Left ventricle myocardium superior (tissue), 1 donor: ENCODE measurements at regions not wholly inside any gene's neighbourhood (a gene's known extent, or its start where the extent isn't known, plus 50 kb on each side); places are given as distances from the start of the nearest gene placed in this dataset.

ENCODE experiments used
- ATAC-seq: fragments of 200-7000 bp; cut with Tn5 transposase; one replicate; pipeline ENCODE4 v1.9.1; 2020; ENCODE audit warnings: mild to moderate bottlenecking, moderate library complexity
- DNase-seq: peaks from one replicate; pipeline ENCODE4 v3.0.0-alpha.2; 2020
- intact Hi-C: fragments of 100-400 bp; cut with micrococcal nuclease; formaldehyde crosslinking; loops from one replicate; pipeline ENCODE4 v1.11.0; 2022
- donor health status: DM: no; HTN: yes; CAD: no; lungs with severe emphysema.

GRCh38 chr9:2934883-2935282 is 91.0 kb upstream of the PUM3 start:
- DNase-seq (no peak), ATAC-seq (no peak)

GRCh38 chr9:2934241-2934650 is 90.4 kb upstream of the PUM3 start:
- intact Hi-C loops: no loop called here
- no peak for ATAC-seq
- DNase-seq: no peak

More at GRCh38 chr9:2934883-2935282, 91.0 kb upstream of the PUM3 start:
- intact Hi-C loops: no loop called here

- intact Hi-C loops: no loop called here
- DNase-seq (no peak), ATAC-seq (no peak)
Measured at GRCh38 chr9:2933165-2934095, 89.5 kb upstream of the PUM3 start.

GRCh38 chr9:2928411-2928810 is 84.5 kb upstream of the PUM3 start:
- intact Hi-C loops: no loop called here
- ATAC-seq: no peak
- no peak for DNase-seq

- no peak for ATAC-seq
- DNase-seq: no peak
- intact Hi-C loops: no loop called here
Measured at GRCh38 chr9:2925016-2925415, 81.1 kb upstream of the PUM3 start.

- no peak for DNase-seq
- intact Hi-C loops: no loop called here
- ATAC-seq: no peak
Measured at GRCh38 chr9:2924380-2924768, 80.5 kb upstream of the PUM3 start.

- ATAC-seq: no peak
- intact Hi-C loops: no loop called here
Measured at GRCh38 chr9:2923766-2924379, 80.0 kb upstream of the PUM3 start.

GRCh38 chr9:2919347-2919746 is 75.5 kb upstream of the PUM3 start:
- intact Hi-C loops: no loop called here
- ATAC-seq: no peak

More at GRCh38 chr9:2923766-2924379, 80.0 kb upstream of the PUM3 start:
- no peak for DNase-seq

GRCh38 chr9:2916382-2916985 is 72.6 kb upstream of the PUM3 start:
- DNase-seq (no peak), ATAC-seq (no peak)
- intact Hi-C loops: no loop called here

More at GRCh38 chr9:2919347-2919746, 75.5 kb upstream of the PUM3 start:
- DNase-seq: no peak

GRCh38 chr9:2913026-2913425 is 69.1 kb upstream of the PUM3 start:
- DNase-seq: no peak
- intact Hi-C loops: no loop called here
- no peak for ATAC-seq

- DNase-seq (no peak), ATAC-seq (no peak)
Measured at GRCh38 chr9:2907411-2907810, 63.5 kb upstream of the PUM3 start.

GRCh38 chr9:2904242-2904930 is 60.5 kb upstream of the PUM3 start:
- no peak for DNase-seq
- no peak for ATAC-seq
- intact Hi-C loops: no loop called here

More at GRCh38 chr9:2907411-2907810, 63.5 kb upstream of the PUM3 start:
- intact Hi-C loops: no loop called here
